H7 (cell line): ENCODE measurements at regions not wholly inside any gene's neighbourhood (a gene's known extent, or its start where the extent isn't known, plus 50 kb on each side); places are given as distances from the start of the nearest gene placed in this dataset.

Experiments
- DNase-seq: peaks from one replicate; pipeline ENCODE4 v3.0.0; 2012
- H3K27me3 ChIP-seq: 2 replicates; pipeline ENCODE4 v1.6.0; 2011; ENCODE audit warnings: mild to moderate bottlenecking, low read length; ENCODE audit not compliant: control insufficient read depth, insufficient read depth
- H3K36me3 ChIP-seq: replicated peaks from 2 replicates; pipeline ENCODE4 v1.5.1; 2011; ENCODE audit warnings: low read length; ENCODE audit not compliant: control insufficient read depth, insufficient read depth
- H3K4me3 ChIP-seq: 2 replicates; pipeline ENCODE4 v1.5.1; 2011; ENCODE audit warnings: low read depth, mild to moderate bottlenecking, control low read depth, low read length, moderate library complexity; ENCODE audit not compliant: insufficient read depth

DNA sequence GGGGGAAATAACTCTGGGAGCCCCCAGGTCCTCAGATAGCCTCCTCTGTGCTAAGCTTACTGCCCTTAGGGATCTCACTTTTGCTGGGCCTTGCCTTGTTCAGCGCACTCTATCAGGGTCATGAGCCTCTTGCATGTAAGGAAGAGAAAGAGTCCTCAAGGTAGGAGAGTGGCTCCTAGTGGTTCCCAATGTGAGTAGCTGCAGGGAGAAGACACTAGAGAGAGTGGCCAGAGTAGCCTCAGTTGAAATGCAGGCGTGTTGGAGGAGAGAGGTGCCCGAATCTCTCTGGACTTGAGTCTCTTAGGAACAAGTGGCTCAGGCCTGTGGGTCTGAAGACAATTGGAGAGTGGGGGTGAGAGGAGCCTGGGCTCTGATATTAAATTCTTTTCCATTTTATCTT, 94.3 kb upstream of the SORCS3 start:
- no peaks in the 10 kb centered on the region for H3K36me3 ChIP-seq
- H3K27me3 ChIP-seq: no peaks in the 10 kb centered on the region; the same call in 1 of the 2 replicates
- no peak overlapping the region for H3K4me3 ChIP-seq
- peak; percentile 27 for DNase-seq

DNA sequence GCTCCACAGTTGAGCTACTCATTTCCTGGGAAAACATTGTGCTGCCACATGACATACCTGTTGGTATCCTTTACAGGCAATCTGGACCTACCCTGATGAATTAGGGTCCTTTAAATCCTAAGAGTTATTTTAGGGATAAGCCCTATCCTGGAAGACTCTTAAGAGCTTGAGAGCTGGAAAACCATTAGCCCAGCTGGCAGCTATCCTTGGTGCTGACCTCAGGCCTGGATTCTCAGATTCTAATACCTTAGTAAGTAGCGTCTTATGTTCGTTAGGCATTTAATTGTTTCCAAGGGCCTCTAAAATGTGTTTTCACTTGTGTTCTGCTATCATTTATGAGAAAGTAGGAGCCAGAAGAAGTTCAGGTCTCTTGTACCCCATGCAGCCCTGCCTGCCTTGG, 93.0 kb upstream of the SORCS3 start:
- H3K4me3 ChIP-seq: no peak overlapping the region
- DNase-seq: no peak

DNA sequence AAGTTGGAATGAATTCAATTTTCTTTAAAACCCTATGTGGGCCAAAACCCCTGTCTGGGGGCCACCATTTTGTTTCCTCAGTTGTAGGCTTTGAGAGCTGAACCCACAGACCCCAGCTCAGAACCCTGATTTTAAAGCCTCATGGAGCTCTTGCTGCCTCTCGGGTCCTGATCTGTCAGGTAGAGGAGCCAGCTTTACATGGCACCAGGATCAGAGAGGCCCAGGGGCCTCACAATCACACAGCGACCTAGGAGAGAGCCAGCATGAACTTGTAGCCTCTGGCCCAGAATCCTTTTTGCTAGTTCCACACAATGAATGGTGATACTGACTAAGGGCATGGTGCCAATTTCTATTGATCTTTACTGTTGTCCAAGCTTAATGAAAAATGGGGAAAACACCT, 84.3 kb upstream of the SORCS3 start:
- no peaks in the 10 kb centered on the region for H3K36me3 ChIP-seq
- DNase-seq: no peak
- H3K27me3 ChIP-seq: no peaks in the 10 kb centered on the region; the same call in 1 of the 2 replicates
- H3K4me3 ChIP-seq: no peak overlapping the region

More for the DNA sequence above, 93.0 kb upstream of the SORCS3 start:
- no peaks in the 10 kb centered on the region; the same call in 1 of the 2 replicates for H3K27me3 ChIP-seq
- H3K36me3 ChIP-seq: no peaks in the 10 kb centered on the region

DNA sequence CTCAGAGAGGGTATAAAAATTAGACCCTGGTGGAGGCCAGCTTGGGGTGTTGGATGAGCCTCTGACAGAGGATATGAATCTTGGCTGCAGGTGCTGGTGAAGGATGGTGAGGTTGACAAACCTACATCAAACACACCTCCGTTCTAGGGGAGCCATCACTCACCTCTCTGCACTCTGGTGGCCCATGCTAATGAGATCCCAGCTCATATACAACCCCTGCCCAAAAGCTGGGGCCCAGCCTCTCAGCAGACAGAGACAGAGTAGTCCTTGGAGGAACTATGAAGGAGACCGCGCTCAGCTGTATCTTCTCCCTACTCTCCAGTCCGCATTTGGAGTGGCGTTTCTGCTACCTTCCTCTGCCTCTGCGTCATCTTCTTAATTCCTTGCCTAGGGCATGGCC, 83.1 kb upstream of the SORCS3 start:
- no peaks in the 10 kb centered on the region for H3K36me3 ChIP-seq
- no peak for DNase-seq
- H3K4me3 ChIP-seq: no peak overlapping the region
- H3K27me3 ChIP-seq: no peaks in the 10 kb centered on the region; the same call in 1 of the 2 replicates

DNA sequence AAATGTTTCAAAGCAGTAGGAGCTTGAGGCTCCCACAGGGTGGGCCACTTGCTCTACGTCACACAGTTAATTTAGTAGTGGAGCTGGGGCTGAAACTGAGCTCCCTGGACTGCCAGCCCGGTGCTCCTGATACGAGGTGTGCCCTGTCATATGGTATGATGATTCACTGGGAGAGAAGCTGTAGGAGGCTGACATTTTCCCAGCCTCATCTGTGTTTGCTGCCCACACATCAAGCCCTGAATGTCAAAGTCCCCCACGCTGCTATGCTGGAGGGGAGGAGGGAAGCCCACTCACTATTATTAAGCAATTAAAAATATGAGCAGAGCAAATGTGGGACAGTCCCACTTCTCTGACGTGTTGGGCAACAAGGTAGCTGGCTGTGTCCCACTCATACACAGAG, 81.2 kb upstream of the SORCS3 start:
- Histone ChIP-seq H3K4me3 (no peak overlapping the region), H3K27me3 (no peaks in the 10 kb centered on the region; the same call in 1 of the 2 replicates), H3K36me3 (no peaks in the 10 kb centered on the region)
- no peak for DNase-seq

DNA sequence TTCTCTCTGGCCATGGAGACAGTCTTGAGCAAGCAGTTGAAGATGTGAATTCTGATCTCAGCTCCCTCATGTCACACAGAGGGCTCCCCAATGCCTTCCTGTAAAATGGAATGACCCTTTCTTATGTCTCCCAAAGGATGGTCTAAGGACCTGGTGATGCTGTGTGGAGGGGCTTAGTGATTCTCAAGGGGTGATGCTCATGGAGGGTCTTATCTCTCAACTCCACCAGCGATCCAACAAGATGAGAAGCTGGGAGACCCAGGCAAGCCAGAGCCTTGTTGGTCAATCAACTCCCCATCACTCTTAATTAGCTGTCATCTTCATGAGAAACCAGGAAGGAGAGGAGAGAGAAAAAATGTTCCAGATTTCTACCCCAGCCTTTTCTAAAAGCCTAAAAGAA, 78.0 kb upstream of the SORCS3 start:
- no peaks in the 10 kb centered on the region for H3K36me3 ChIP-seq
- no peak for DNase-seq
- no peaks in the 10 kb centered on the region for H3K27me3 ChIP-seq
- H3K4me3 ChIP-seq: no peak overlapping the region

DNA sequence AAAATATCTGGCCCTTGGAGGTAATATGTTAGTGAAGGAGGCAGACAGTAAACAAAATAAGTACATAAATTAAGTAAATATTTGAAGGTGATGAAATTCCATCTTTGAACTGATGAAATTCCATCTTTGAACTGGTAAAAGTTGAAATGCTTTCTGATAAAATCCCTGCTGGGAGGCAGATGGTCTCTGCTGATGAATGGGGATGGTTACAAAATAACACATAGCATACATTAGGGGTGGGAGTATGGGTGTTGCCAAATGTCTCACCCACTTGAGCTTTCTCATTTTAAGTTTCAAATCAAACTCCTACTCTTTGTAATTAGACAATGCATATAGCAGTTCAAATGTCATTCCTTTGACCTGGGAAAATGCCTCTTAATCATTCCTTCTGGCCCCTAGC, 77.5 kb upstream of the SORCS3 start:
- H3K4me3 ChIP-seq: no peak overlapping the region
- H3K36me3 ChIP-seq: no peaks in the 10 kb centered on the region
- no peak for DNase-seq
- no peaks in the 10 kb centered on the region for H3K27me3 ChIP-seq

DNA sequence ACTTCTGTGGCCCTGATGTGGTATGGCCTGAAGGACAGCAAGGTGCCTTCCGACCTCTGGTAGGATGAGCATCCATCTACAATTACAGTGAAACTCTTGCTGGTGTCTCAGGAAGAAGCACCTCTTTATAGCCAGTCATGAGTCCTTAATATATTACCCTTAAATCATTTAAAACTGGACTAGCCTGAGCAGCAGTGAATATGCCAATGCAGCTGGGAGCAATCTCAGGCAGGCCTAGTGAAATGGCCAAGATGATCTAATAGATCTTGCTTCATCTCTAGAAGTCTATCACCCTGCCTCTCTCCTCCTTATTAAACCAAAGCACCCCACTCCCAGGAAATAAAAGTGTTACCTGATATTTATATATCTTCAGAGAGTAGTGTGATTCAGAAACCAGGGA, 66.7 kb upstream of the SORCS3 start:
- DNase-seq: no peak
- Histone ChIP-seq H3K4me3 (no peak overlapping the region), H3K27me3 (no peaks in the 10 kb centered on the region), H3K36me3 (no peaks in the 10 kb centered on the region)

DNA sequence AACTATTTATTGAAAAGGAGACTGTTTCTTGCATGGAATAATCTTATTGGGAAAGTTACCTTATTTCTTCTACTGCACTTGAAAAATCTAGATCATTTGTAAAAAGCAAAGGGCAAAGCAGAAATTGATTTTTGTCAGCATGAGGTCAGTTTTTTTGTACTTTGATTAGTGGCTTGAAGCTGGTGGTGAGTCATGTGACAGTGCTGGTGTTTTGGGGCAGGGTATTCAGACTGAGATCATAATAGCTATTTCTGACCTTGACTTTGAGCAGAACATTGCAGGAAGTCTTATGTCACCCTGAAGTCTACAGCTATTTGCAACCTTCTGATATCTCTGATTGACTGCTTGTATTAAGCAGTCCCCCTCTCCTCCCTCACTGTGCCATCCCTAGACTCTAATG, 66.3 kb upstream of the SORCS3 start:
- H3K27me3 ChIP-seq: no peaks in the 10 kb centered on the region
- no peak for DNase-seq
- H3K4me3 ChIP-seq: no peak overlapping the region
- no peaks in the 10 kb centered on the region for H3K36me3 ChIP-seq

DNA sequence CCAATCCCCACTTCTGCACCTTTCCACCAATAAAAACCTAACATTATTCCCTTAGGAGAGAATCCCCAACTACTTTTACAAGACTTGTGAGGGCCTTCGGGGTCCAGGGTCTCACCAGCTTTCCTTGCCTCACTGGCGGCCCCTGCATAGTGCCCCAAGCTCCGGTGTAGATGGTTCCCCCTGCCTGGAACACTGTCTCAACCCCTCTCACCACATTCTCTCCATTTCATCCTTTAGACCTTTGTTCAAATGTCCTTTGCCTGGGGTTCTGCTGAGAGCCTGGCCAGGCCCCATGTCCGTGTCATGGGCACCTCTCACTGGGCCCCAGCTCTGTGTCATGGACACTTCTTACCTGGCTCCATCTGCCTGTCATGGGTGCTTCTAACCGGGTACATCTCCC, 64.5 kb upstream of the SORCS3 start:
- no peak overlapping the region for H3K4me3 ChIP-seq
- no peak for DNase-seq

DNA sequence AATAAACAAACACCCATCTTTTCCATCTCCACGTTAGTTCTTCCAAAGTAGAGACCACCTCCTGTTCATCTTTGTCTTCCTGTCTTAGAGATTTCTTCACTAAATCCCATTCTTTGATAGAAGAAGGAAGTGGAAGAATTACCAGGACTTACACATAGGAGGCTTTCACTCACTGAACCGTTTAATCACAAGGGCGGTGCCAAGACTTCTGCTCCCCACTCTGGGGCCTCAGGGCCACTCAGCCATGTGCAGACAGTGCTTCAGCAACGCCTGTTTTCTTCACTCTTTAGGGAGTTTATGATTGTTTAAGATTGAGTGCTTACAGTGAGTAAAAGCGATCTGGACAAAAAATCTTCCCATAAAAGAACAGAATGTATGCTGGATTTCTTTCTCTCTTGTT, 63.9 kb upstream of the SORCS3 start:
- Histone ChIP-seq H3K4me3 (no peak overlapping the region), H3K27me3 (no peaks in the 10 kb centered on the region), H3K36me3 (no peaks in the 10 kb centered on the region)
- DNase-seq: no peak

More for the DNA sequence above, 64.5 kb upstream of the SORCS3 start:
- no peaks in the 10 kb centered on the region for H3K36me3 ChIP-seq
- H3K27me3 ChIP-seq: no peaks in the 10 kb centered on the region

DNA sequence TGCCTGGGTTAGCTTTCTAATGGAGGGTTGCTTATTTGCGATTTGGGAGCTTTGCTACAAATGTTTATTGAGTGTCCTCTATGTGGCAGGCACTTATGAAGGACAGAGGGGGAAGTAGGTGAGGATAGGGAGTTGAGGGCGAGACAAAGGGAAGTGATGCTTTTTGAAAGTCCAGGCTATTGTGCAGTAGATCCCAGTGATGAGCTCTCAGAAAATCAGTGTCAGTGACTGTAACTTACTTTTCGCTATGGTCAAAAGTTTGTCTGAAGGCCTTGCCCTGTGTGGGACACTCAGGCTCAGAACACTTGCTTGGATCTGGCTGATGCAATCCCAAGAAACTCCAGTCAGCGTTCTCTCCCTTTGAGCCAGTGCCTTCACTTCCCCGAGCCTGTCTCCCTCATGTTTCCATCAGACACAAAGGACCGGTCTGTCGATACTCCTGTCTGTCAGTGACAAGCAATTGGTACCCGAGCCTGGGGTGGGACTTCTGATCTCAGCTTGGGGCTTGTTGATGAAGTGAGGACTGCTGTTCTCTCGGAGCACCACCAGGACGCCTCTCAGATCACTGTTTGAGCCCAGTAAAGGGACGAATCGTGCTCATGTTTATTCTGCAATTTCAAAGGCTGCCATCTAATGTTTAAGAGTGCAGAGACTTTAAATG, 63.1 kb upstream of the SORCS3 start:
- no peak overlapping the region for H3K4me3 ChIP-seq
- DNase-seq: peak; percentile 34
- H3K36me3 ChIP-seq: no peaks in the 10 kb centered on the region
- H3K27me3 ChIP-seq: no peaks in the 10 kb centered on the region

DNA sequence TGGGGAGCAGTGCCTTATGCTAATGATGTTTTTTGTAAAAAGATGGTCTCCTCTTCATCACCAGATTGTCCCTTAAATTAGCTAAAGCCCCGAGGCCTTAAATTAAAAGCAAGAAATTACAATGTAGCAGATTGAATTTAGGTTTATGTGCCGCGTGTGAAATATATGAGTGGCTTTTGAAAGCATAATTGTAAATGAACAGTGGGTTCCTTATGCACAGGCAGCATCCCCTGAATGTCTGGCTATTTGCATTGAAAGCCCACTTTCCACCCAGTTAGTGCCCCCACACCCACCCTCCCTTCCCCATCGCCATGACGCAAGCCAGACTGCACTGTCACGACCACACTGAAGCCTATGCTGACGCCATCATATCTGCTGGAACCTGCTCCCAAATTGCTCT, 62.4 kb upstream of the SORCS3 start:
- Histone ChIP-seq H3K27me3 (no peaks in the 10 kb centered on the region), H3K36me3 (no peaks in the 10 kb centered on the region), H3K4me3 (no peak overlapping the region)
- DNase-seq: no peak

DNA sequence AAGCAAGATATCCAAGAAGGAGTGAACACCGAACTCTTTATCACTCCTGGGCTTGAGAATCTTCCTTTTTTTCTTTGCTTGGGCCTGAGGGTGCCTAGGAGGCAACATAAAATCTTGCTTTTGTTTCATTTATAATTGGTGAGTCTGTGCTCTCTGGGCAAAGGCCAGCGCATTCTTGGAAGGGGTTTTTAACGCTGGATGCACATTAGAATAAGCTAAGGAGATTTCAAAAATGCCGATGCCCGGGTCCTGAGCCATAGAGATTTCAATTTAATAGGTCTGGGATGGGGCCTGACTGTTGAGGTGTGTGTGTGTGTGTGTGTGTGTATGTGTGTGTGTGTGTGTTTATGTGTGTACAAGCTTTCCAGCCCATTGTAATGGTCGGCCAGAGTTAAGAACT, 62.0 kb upstream of the SORCS3 start:
- DNase-seq: no peak
- H3K27me3 ChIP-seq: no peaks in the 10 kb centered on the region
- no peak overlapping the region for H3K4me3 ChIP-seq
- H3K36me3 ChIP-seq: no peaks in the 10 kb centered on the region

DNA sequence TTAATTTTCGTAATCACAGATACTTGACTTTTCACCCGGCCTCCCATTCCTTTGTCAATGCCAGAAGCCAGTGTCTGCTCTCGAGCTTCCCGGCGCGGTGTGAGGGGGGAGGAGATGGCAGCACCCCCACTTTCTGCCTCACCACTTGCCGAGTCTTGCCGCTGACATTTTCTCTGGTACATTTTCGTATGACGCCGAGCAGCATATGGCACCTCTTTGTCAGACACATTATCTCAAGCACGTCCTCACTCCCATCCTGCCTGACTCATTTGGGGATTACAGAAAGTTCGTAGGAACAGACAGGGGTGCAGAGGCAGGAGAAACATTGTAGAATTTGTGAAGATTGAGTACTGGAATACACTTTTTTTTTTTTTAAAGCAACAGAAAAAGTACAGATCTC, 60.8 kb upstream of the SORCS3 start:
- H3K36me3 ChIP-seq: no peaks in the 10 kb centered on the region
- H3K27me3 ChIP-seq: no peaks in the 10 kb centered on the region
- H3K4me3 ChIP-seq: no peak overlapping the region
- DNase-seq: no peak
